ENCODE measurements at regions not wholly inside any gene's neighbourhood (a gene's known extent, or its start where the extent isn't known, plus 50 kb on each side); places are given as distances from the start of the nearest gene placed in this dataset.

DNA sequence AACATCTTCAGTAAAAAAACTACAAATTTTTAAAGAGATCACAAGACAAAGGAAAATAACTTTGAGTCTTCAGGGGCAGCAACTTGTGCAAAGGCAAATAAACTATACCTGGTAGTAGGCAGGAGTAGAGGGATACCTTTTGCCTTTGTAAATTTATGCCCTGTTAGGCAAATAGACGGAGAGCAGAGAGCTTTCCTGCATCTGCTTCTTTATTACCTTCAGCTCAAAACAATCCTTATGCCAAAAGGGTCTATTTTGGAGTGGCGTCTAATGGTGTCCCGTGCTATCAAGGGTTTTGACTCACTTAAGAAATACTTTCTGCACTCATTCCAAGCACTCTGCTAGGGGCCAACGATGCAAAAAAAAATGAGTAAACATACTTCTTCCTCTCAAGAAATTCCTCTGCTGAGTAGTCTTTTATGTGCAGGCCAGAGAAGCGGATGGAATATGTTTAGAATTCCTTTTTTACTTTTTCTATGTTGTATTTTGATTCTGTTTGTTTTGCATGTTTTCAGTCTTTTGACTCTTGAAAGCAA is 131.9 kb downstream of the ANXA5 start:
- TF ChIP-seq, protein P1, sequence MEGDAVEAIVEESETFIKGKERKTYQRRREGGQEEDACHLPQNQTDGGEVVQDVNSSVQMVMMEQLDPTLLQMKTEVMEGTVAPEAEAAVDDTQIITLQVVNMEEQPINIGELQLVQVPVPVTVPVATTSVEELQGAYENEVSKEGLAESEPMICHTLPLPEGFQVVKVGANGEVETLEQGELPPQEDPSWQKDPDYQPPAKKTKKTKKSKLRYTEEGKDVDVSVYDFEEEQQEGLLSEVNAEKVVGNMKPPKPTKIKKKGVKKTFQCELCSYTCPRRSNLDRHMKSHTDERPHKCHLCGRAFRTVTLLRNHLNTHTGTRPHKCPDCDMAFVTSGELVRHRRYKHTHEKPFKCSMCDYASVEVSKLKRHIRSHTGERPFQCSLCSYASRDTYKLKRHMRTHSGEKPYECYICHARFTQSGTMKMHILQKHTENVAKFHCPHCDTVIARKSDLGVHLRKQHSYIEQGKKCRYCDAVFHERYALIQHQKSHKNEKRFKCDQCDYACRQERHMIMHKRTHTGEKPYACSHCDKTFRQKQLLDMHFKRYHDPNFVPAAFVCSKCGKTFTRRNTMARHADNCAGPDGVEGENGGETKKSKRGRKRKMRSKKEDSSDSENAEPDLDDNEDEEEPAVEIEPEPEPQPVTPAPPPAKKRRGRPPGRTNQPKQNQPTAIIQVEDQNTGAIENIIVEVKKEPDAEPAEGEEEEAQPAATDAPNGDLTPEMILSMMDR (IDR thresholded peaks at IDR 0.05 in 8 of 11, conservative IDR thresholded peaks at IDR 0.05 in 3 of 11) = no peak
- no peak for TF ChIP-seq POLR2AphosphoS5 (IDR thresholded peaks at IDR 0.05)
